ENCODE measurements at regions not wholly inside any gene's neighbourhood (a gene's known extent, or its start where the extent isn't known, plus 50 kb on each side); places are given as distances from the start of the nearest gene placed in this dataset.

DNA sequence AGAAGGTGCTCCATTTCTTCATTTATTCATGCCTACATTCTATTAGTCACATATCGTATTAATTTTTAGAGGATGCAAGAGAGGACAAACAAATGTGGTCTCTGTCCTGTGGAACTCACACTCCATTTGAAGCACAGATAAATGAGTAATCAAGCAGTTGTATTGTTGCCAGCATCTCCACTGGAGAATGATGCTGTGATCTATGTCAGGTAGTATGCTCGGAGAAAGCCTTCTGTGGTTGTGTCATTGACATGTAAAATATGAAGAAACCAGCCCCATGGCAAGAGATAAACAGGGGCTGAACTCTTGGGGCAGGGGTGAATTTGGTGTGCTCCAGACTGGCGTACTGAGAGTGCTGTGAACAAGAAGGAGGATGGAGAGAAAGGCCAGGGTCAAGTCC, 101.2 kb downstream of the FASLG start:
- TF ChIP-seq POLR2AphosphoS5 (IDR thresholded peaks at IDR 0.05; ENCODE audit: low read depth, low read length) (no peak), POLR2A (IDR thresholded peaks at IDR 0.05; ENCODE audit: low read depth, low read length) (no peak), TAF1 (IDR thresholded peaks at IDR 0.05; ENCODE audit: borderline replicate concordance, low read depth, low read length) (no peak)

Data from GM12892 (cell line).